Stimulated activated CD8-positive, alpha-beta memory T cell treated with anti-CD3 and anti-CD28 coated beads, Interleukin-15, amount 100 ng/mL, for 1 hour (primary cell): ENCODE measurements at regions not wholly inside any gene's neighbourhood (a gene's known extent, or its start where the extent isn't known, plus 50 kb on each side); places are given as distances from the start of the nearest gene placed in this dataset.

Experiments used
- DNase-seq: peaks from one replicate; pipeline ENCODE4 v3.0.0-alpha.2; 2020; ENCODE audit warnings: low read depth

DNA sequence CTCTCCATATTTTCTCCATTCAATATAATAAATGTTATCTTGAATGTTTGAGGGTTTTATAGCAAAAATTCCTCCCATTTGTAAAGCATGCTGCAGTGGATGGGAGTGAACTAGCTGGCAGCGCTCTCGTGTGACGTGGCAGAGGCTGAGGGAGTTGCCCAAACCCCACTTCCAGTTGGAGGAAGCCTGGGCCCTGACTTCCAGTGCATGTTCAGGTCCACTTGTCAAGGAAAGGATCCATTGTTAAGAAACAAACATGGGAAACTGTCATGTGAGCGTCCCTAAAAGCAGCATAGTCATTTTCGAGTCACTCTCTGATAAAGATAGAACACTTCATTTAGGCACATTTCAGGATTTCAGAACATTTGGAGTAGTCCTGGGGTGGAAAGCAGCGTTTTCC, 116.6 kb downstream of the SLC25A47 start:
- no peak for DNase-seq

DNA sequence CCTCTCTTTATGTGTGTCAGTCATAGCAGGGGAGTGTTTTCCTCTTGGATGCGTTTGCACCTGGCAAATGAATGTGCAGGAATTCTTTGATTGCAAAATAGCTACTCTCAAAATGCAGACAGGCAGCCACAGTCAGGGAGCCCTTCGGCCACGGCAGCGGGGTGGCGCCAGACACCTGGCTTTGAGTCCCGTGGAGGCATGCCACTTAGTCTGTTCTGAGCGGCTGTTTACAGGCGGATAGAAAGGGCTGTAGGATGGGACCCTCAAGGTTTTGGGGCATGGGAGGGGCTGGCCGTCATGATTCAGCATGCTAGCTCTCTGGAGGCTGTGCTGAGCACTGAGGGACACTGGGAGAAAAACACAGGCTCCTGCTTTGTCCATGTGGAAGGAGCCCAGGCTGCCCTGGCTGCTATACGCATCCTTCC, 117.1 kb downstream of the SLC25A47 start:
- DNase-seq, result peak; percentile 11

DNA sequence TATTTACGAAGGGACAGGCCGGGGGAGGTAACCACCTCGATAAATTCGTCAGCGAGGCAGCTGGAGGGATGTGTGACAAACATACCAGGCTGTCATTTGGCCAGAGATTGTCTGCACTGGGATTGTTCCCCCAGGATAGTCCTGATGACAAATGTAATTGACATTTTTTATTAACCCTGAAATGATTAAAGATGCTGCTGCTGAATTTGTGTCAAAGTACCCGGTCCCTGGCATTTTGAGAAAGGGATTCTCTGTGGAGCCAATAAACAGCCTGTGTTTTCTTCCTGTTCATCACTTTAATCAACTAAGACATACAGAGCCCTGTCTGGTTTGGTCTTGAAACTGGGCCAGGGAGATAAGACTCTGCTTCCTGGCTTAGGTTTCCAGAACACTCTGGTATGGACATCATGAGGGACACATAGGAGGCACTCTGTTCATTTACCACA, 117.6 kb downstream of the SLC25A47 start:
- no peak for DNase-seq

DNA sequence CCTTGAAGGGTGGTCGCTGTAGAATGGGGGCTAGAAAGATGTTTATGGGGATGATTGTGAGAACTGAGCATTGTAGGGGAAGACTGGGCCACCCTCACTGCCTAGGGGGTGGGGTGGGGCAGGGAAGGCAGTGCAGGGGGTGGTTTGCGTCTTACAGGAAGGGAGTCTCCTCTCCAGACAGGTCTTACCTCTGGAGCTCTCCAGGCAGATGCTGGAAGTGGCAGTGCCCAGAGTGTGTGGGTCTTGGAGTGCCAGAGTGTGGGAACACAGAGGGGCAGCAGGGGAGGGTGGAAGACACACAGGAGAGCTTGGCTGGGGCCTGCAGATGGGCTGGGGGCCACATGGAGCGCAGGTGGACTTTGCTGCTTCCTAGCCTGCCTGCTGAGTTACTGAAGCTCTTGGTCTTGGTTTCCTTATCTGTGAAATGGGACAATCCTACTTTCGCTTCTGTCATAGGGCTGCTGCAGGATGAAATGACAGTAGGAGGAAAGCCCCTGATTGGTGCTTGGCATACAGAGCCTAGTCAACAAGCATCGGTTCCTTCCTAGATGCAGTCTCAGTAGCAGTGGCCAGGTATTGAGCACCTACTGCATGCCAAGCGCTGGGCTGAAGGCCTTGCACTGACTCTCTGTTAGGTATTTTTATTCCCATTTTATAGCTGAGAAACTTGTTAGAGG, 118.3 kb downstream of the SLC25A47 start:
- no peak for DNase-seq

DNA sequence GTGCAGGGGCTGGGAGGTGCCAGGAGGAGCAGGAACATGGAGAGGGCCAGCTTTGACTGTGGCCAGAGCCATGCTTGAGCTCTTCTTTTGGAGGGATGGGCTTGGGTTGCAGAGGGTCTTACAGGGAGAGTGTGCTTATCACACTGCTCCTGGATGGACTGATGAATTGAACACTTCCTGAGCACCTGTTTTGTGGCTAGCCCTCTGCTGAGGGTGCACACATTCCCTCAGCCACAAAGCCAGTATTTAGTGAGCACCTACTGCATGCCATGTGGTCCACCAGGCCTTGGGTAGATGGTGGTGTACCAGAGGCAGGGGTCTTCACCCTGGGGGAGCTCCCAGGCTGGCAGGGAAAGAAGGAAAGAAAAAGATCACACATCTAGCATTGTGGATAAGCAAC, 118.9 kb downstream of the SLC25A47 start:
- DNase-seq, result no peak

DNA sequence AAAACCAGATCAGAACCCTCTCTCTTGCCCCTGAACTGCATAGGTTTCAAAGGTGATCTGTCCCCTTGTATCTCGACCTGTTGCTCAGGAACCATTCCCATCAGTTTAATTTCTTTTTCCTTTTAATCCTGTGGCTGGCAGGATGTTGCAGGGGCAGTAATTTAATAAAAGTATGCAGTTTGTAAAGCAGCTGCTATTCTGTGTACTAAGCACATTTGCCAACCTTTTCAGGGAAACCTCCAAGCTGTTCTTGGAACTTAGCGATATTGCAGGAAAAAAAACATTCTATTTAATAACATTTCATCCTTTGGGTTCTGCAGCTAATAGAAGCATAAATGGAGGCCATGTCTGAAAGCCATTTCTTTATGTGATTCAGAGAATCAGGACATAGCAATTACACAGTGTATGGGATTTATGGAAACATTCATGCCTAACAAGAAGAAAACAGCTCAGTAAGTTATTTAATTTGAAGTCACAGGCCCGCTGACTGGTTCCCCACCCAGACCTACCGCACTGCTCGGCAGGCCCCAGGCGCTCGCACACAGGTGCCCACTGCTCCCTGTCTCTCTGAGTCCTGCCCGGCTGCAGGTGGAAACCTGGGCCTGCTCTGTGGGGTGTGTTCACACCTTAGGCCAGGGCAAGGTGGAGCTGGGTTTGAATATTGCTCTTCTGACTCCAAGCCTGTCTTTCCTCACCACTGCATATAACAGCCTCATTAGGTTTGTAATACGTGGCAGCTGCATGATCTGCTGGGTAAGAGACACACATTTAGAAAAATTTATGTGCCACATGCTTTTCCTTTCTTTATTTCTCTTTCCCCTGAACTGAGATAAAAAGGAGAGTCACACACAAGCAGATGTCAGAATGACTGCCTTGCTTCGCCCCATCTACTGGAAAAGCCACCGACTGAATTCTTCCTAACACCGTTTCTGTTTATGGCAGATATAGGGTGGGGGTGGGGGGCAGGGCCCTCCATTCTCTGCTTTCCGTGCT, 119.7 kb downstream of the SLC25A47 start:
- no peak for DNase-seq

DNA sequence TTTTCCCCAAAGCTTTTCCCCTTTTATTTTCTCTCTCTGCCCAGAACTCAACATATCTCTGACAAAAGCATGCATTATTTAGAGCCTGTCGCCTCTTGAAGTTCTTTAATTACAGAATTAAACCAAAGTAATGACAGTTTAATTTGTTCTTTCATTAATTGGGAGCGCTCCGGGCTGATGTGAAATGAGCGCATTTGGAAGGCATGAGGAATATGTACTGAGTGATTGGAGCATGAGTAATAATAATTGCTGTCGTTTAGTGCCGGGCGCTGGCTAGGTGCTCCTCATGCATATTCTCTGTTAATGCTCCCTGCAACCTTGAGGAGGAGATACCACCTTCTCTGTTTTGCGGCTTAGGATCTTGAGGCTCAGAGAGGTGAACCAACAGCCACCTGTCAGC, 120.5 kb downstream of the SLC25A47 start:
- DNase-seq, result no peak

DNA sequence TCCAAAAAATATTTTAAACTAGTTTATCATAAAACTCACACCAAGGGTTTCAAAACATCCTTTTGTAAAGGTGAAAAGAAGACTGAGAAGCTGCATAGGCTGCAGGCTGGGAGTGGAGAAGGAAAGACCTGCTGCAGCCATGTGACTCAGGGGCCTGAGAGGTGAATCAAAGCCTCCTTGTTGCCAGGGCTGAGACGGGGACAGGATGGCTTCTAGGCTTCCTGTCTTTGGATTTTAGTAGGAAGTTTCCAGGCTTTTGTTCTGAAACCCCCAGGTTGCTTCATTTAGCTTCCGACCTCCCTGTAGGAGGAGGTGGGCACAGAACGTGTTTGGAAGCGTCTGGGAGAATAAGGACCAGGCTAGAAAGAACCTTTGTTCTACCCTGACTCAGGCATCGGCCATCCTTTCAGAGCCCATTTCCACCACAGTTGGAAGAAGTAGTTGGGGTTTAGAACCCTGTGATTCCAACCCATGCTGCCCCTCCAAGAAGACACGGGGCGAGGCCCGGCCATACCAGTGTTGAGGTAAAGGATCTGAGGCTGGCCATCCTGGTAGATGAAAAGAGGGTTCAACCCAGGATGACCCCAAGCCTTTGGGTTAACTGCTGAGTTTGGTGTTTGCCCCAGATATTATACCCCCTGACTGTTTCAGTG, 122.4 kb downstream of the SLC25A47 start:
- no peak for DNase-seq

DNA sequence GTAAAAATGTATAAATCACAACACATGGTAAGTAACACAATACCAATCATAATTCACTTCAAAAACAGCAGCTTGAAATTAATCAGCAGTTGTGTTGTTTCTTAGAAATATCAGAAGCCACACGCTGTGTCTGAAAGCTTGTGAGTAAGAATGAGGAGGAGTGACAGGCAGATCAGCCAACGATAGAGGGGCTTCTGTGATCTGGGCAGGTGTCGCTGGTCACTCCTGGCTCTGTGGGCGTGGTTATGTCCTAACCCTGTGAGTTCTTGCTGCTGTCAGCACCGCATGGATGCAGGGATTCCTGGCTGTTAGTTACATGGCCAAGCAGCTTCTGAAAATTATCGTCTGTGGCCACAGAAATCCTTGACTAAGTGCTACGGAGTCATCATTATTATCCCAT, 123.4 kb downstream of the SLC25A47 start:
- no peak for DNase-seq

DNA sequence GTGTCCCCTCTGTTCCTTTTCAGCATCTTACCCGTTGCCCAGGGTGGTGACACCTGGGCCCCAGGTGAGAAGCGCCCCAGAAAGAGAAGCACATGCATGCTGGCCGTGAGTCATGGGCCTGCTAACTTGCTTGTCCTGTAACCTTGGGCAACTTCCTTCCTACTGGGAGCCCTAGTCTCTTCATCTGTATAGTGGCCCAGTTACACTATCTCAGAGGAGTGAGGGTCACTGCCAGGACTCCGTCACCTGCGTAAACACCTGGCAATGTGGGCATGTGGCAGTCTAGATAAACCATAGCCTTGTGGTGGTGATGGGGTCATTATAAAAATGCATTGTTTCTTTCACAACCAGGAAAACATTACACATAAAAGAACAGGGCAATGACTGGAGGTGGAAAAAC, 125.2 kb downstream of the SLC25A47 start:
- no peak for DNase-seq

DNA sequence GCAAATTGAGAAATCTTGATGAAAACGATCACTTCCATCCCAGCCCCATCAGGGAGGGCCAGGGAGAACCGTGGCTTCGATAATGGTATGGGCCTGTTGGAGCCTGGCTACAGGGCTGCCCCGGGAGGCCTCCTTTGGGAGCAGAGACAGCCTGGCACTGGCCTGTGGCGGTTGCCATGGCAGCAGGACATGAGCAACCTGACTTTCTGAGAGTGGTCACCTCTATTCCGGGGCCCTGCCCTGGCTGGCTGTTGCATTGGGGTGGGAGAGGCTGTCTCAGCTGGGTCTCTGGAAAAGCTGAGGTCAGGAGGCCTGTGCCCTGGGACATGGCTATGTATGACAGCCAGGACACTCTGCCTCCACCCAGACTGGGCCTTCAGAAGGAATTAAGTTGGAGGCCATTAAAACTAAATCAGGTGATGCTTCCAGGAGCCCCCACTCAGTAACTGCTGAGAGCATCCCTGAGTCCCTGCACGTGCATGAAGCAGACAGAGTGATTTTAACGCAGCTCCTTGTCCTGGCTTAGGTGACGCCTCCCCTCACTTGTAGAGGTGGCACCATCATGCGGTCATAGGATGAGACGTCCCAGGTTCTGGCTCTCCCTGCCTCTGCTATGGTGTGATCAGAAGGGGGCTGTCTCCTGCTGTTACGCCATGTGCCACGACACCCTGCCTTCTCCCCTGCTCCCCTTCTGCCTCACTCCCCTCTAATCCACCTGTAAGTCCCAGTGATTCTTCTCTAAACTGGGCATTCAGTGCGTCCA, 126.3 kb downstream of the SLC25A47 start:
- DNase-seq, result no peak

DNA sequence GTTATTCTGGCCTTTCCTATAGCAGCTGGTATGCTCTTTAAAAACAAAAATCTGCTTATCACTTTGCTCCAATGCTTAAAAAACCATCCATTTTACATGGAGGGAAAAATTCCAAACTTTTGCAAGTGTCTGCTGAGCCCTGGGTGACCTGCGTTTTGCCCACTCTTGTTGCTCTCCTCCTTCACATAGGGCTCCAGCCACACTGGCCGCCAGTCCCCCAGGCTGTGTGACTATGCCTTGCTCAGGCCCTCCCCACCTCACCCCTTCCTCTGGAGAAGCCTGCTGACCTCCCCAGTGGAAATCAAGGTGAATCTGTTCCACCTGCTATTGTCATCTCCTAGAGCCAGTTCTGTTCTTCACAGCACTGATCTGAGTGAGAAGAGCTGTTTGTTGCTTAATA, 126.9 kb downstream of the SLC25A47 start:
- no peak for DNase-seq

DNA sequence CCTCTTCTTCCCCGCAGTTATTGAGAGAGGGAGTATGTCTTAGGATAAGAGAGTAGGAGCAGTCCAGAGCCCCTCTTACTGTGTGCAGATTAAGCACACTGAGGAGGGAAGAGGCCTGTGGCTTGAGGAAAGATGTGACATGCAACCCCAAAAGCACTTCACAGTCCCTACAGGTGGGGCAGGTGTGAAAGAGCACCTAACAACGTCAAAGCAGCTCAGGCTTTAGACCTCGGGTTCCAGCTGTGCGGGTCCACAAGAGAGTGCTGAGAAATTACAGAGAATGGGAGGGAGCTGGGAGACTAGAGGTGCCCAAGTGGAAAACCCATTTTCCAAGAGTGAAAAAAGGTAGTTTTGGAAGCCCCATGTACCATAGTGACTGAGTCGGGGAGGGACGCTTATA, 127.6 kb downstream of the SLC25A47 start:
- no peak for DNase-seq

DNA sequence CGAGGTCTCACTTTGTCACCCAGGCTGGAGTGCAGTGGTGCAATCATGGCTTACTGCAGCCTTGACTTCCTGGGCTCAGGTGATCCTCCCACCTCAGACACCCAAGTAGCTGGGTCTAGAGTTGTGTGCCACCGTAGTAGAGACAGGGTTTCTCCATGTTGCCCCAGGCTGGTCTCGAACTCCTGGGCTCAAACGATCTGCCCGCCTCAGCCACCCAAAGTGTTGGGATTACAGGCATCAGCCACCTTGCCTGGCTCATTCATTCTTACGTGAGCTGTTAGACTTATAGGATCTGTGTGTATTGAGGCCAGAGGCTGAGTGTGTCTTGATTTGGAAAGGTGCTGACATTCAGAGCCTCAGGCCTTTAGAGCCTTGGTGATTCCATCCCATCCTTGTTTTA, 128.1 kb downstream of the SLC25A47 start:
- no peak for DNase-seq

DNA sequence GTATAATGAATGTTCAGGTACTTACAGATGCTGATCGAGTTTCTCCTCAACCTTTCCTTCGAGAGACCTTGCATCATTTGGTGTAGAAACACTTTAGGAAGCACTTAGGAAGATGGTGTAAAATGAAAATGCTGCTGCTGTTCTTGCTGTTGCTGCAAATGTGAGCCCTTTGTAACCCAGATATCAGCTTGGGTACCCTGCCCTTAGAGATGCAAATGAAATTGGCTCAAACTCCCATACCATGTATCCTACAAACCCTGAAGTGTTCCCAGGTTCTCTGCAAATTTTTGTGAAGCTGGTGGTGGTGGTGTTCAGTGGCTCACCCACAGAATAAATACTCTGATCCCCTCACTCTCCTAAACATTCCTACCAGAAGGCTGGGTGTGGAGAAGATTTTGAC, 130.8 kb downstream of the SLC25A47 start:
- no peak for DNase-seq

DNA sequence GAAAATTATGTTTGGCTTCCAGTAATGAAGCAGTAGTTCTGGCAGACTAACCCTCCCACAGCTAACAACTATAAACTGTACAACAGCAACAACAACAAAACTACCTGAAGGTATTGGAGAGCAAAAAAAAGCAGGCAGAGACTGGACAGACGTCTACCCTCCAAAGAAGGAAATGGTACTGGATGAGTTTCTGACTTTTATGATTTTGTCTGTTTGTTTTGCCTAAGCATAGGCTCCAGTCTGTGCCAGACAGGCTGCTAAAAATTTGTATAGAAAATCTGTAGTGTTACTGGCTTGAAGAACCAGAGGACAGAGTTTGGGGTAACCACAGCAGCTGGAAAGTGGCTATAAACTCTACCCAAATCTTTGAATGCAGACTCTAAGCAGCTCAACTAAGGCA, 131.3 kb downstream of the SLC25A47 start:
- DNase-seq, result no peak

DNA sequence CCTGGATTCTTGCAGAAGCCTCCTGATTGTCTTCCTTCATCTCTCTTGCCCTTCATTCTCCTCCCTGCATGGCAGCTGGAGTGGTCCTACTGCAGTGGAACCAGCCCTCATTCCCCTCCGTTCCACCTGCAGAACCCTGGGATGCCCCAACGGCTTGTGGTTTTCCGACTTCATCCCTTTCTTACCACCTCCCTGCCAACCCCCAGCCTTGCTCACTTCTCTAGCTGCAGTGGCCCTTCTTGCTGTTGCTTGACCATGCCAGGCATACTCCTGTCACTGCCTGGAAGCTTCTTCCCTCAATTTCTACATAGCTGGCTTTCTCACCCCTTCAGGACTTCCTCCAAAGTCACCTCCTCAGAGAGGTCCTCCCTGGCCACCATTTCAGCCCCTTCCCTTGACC, 123.3 kb downstream of the BEGAIN start:
- DNase-seq, result no peak

DNA sequence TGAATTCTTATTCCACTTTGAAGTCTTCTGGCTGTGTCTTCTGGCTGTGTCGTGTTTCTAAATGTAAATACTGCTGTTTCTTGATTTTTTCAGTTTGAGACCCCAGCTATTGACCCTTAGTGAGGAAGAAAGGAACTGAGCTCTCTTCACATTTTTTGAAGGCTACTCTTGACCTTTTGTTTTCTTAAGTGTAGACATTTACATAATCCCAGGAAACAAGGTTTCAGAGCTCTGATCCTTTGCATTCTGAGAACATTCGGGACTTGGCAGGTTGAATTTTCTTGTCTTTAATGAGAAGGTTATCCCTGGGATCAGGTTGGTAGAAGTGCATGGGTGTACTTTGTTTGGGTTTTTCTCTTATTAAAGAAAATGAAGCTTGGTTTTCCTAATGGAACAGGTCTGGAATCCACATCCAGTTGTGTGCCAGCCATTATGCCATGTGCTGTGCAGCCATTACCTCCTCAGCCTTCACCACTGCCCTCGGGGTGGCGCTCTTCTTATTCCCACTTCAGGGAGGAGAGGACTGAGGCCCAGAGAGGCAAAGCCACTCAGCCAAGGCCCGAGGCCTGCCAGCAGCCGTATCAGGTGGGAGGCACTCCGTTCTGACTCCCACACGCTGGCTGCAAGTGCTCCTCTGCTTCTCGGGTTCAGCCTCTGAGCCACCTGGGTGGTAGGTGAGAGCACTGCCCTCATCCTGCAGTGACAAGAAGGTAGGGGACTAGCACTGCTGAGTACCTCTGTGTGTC, 120.9 kb downstream of the BEGAIN start:
- DNase-seq, result no peak

DNA sequence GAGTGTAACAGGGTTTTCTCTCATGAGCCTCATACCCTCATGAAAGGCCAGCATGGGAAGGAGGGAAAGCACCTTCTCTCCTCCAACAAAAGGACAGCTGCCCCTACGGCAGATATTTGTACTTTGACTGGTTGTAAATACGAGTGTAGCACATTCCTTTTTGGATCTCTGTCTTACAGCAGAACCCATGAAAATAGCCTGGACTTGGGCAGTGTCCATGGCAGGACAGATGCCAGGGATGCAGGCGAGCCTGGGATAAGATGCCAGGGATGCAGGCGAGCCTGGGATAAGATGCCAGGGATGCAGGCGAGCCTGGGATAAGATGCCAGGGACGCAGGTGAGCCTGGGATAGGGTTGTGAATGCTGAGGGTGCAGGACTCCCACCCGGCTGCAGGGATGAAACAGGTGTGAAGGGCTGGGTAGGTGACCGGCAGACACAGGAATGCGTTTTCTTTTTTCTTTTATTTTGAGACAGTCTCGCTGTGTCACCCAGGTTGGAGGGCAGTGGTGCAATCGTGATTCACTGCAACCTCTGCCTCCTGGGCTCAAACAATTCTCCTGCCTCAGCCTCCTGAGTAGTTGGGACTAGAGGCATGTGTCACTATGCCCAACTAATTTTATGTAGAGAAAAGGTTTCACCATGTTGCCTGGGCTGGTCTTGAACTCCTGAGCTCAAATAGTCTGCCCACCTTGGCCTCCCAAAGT, 120.0 kb downstream of the BEGAIN start:
- no peak for DNase-seq

DNA sequence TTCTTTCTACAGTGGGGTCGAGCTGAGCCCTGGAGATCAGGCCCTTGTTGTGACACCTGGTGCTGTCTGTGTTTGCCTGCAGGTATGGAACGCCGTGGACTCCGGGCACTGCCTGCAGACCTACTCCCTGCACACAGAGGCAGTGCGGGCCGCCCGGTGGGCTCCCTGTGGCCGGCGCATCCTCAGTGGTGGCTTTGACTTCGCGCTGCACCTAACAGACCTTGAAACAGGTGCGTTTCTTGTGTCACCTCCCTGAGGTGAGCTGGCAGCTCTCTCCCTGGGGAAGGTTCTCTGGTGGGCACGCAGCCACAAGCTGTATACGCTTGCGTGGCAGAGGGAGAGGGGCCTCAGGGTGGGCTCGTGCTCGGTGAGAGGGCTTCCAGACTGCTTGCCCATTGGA, 119.3 kb downstream of the BEGAIN start:
- DNase-seq, result no peak

DNA sequence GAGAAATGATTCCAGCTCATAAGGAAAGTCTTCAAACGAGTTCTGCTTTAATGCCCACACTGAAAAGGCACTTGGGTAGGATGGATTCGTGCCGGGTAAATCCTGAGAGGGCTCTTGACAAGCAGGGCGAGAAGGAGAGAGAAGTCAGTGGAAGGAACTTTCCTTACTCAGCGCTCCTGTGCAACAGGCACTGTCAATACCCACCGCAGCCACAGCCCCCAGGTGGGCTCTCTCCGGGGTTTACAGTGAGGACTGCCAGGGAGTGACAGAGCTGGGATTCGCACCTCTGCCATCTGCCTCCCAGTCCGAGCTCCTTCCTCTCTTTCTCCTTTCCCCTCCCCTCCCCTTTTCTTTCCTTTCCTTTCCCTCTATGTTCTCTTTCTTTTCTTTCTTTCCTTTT, 118.7 kb downstream of the BEGAIN start:
- no peak for DNase-seq
